Esophagus muscularis mucosa (tissue), 4 donors: ENCODE measurements at regions not wholly inside any gene's neighbourhood (a gene's known extent, or its start where the extent isn't known, plus 50 kb on each side); places are given as distances from the start of the nearest gene placed in this dataset.

Experiments used
- DNase-seq: peaks from one replicate; pipeline ENCODE4 v3.0.0-alpha.2; 2017; ENCODE audit errors: extremely low spot score
- H3K27ac ChIP-seq, 4 donors: fragments of 200-600 bp; sonication (generic); replicated peaks in 1 of 4; 1 replicate in 3 of 4; 2 replicates in 1 of 4; pipeline ENCODE4 v1.5.1; 2016 to 2019; ENCODE audit warnings: mild to moderate bottlenecking in 1 of 4
- H3K27me3 ChIP-seq, 4 donors: fragments of 200-600 bp; sonication (generic); one replicate each; pipeline versions ENCODE4 v1.5.1 to v1.6.0; 2016 to 2019
- H3K36me3 ChIP-seq, 4 donors: fragments of 200-600 bp; sonication (generic); one replicate each; pipeline ENCODE4 v1.5.1; 2016 to 2019
- H3K4me1 ChIP-seq, 4 donors: fragments of 200-600 bp; sonication (generic); one replicate each; pipeline ENCODE4 v1.5.1; 2016 to 2019
- H3K4me3 ChIP-seq, 4 donors: fragments of 200-600 bp; sonication (generic); 1 replicate in 2 of 4; 2 replicates in 2 of 4; pipeline ENCODE4 v1.5.1; 2016 to 2019; ENCODE audit warnings: mild to moderate bottlenecking in 4 of 4, moderate library complexity in 1 of 4
- H3K9me3 ChIP-seq, 4 donors: fragments of 200-600 bp; sonication (generic); 1 replicate in 3 of 4; 2 replicates in 1 of 4; pipeline ENCODE4 v1.5.1; 2016 to 2019
- CTCF ChIP-seq, 3 experiments: fragments of 200-600 bp in 2 of 3; fragments of 450-650 bp in 1 of 3; sonication (generic) in 2 of 3; IDR thresholded peaks; one replicate each; pipeline ENCODE4 v1.5.1; 2017 to 2019; ENCODE audit warnings: antibody characterized with exemption in 3 of 3, mild to moderate bottlenecking in 2 of 3, moderate library complexity in 1 of 3
- EP300 ChIP-seq: sonication (generic); formaldehyde crosslinking; IDR thresholded peaks from one replicate; pipeline ENCODE4 v1.6.1; 2017; ENCODE audit warnings: antibody characterized with exemption
- POLR2A ChIP-seq: fragments of 450-650 bp; IDR thresholded peaks from one replicate; pipeline ENCODE4 v1.6.1; 2017; ENCODE audit warnings: antibody characterized with exemption, moderate library complexity, mild to moderate bottlenecking, low read depth
- POLR2AphosphoS5 ChIP-seq, 2 donors: sonication (generic); formaldehyde crosslinking; IDR thresholded peaks; one replicate each; pipeline ENCODE4 v1.6.1; 2017; ENCODE audit warnings: antibody characterized with exemption in 2 of 2
- WGBS: methylation state at CpG from one replicate; pipeline ENCODE4 v1.1.5; 2018; 5-methylcytosine and 5-hydroxymethylcytosine counted together
- intact Hi-C: fragments of 100-400 bp; cut with DNase I; formaldehyde crosslinking; loops from one replicate; pipeline ENCODE4 v1.15.1; 2023

DNA sequence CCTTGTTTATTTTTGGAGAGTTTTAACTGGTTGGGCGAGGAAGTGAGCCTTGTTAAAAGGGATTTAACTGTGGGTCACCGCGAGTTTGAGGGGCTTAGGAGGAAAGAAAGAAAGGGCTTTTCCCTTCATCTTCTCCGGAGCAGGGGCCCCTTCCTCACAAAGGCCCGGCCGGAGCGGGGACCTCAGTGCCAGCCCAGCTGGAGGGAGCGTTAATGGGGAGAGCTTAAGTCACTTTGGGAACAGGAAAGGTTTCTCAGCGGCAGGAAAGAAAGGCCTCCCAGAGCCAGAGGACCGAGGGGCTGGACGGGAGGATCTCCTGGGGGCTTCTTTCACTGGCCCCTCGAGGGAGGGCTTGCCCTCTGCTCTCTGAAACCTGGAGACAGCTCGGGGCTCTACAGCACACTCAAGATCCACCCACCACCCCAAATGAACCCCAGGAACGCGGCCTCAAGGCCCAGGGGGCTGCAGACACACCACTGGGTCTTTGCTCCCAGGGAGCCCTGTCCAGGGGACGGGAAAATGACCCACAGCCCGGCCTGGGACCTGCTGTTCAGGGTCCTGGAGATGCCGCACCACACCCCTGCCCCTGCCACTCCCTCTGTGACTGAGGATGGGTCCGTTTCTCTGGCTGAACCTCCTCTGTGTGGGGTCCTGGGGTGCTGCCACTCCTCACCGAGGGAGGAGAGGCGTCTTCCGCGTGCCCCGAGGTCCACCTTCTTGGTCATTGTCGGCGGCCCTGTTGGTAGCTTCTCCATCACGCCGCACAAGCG is 128.3 kb downstream of the URI1 start:
- TF ChIP-seq EP300 (no peak), POLR2A (no peak), POLR2AphosphoS5 (IDR thresholded peaks at IDR 0.05) (no peak), CTCF (IDR thresholded peaks at IDR 0.05) (no peak)
- no peaks in the 10 kb centered on the region for H3K36me3 ChIP-seq
- intact Hi-C loops = no loop called here
- DNase-seq = no peak
- H3K9me3 ChIP-seq = no peaks in the 10 kb centered on the region
- H3K4me3 ChIP-seq = no peak overlapping the region
- H3K27ac ChIP-seq = no peak overlapping the region
- 46% methylated on average over 25 of the region's 29 CpGs for WGBS
- H3K27me3 ChIP-seq = peaks cover 0 to 33% (median 0%) of the 10 kb centered on the region in 4 donors
- H3K4me1 ChIP-seq = no peaks in the 10 kb centered on the region

GRCh38 chr19:30070968-30071632 is 129.1 kb downstream of the URI1 start:
- Histone ChIP-seq H3K36me3 (no peaks in the 10 kb centered on the region), H3K27me3 (peaks cover 0 to 33% (median 0%) of the 10 kb centered on the region in 4 donors), H3K4me3 (no peak overlapping the region), H3K27ac (no peak overlapping the region), H3K4me1 (no peaks in the 10 kb centered on the region), H3K9me3 (no peaks in the 10 kb centered on the region)
- 77% methylated on average over 13 of the region's 26 CpGs for WGBS
- no peak for DNase-seq
- intact Hi-C loops = no loop called here
- TF ChIP-seq CTCF (IDR thresholded peaks at IDR 0.05) = no peak
- no peak for TF ChIP-seq POLR2AphosphoS5 (IDR thresholded peaks at IDR 0.05)

GRCh38 chr19:30071871-30072270 is 129.8 kb downstream of the URI1 start:
- no peaks in the 10 kb centered on the region for H3K36me3 ChIP-seq
- peaks cover 0 to 41% (median 0%) of the 10 kb centered on the region in 4 donors for H3K27me3 ChIP-seq
- H3K4me1 ChIP-seq = no peaks in the 10 kb centered on the region
- intact Hi-C loops = no loop called here
- WGBS = 92% methylated on average over 15 of the region's 15 CpGs
- DNase-seq = no peak
- TF ChIP-seq POLR2A = no peak
- no peak for TF ChIP-seq EP300
- no peak for TF ChIP-seq POLR2AphosphoS5 (IDR thresholded peaks at IDR 0.05)
- TF ChIP-seq CTCF (IDR thresholded peaks at IDR 0.05) = no peak
- H3K27ac ChIP-seq = no peak overlapping the region
- no peaks in the 10 kb centered on the region for H3K9me3 ChIP-seq
- no peak overlapping the region for H3K4me3 ChIP-seq

DNA sequence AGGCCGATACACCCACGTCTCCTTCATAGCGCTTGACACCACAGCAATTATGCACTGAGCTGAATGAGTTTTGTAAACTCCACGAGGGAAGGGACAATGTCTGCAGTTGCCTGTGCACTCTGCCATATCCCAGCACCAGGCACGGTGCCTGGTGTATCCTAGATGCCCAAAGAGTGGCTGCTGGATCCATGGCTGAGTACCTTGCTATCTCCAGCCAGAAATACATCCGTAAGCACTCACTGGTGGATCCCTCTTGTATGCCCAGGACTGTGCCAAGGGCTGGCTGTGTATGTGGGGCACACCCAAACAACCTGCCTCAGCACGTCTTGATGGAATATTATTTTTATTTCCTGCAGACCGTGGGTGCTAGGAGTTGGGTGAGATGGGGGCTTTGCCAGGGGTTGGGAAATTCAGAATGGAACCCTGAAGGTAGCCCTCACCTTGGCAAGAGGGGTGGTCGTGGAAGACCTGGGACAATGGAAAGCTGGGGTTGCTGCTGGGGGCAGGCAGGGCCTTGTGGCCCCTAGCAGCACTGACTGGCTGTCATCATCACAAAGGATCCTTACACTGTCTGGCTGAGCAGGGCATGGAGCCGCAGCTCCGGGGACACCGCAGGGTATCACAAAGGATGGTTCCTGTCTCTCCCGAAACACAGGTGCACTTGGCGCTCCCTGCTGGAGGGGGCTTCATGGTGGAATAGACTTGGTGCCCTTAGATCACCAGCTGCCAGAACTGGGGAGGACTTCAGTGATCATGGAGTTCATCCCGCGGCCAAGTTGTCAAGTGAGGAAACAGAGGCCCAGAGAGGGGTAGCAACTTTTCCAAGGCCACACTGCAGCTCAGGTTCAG is 131.3 kb downstream of the URI1 start:
- intact Hi-C loops = no loop called here
- Histone ChIP-seq H3K27ac (no peak overlapping the region), H3K9me3 (no peaks in the 10 kb centered on the region), H3K27me3 (peaks cover 0 to 54% (median 0%) of the 10 kb centered on the region in 4 donors), H3K36me3 (no peaks in the 10 kb centered on the region), H3K4me3 (no peak overlapping the region), H3K4me1 (no peaks in the 10 kb centered on the region)
- WGBS = 87% methylated on average over 10 of the region's 16 CpGs
- TF ChIP-seq POLR2AphosphoS5 (IDR thresholded peaks at IDR 0.05) (no peak), EP300 (no peak), CTCF (IDR thresholded peaks at IDR 0.05) (no peak), POLR2A (no peak)
- no peak for DNase-seq
